ENCODE measurements at regions not wholly inside any gene's neighbourhood (a gene's known extent, or its start where the extent isn't known, plus 50 kb on each side); places are given as distances from the start of the nearest gene placed in this dataset.

- TF ChIP-seq CTCF (optimal IDR thresholded peaks at IDR 0.05 in 1 of 3, IDR thresholded peaks at IDR 0.05 in 1 of 3, conservative IDR thresholded peaks at IDR 0.05 in 1 of 3; ENCODE audit: extremely low read depth in 1 of 3, insufficient read depth in 2 of 3, low read length in 3 of 3) (no peak), EZH2 (IDR thresholded peaks at IDR 0.05; ENCODE audit: low read length) (no peak)
These were observed 66.5 kb upstream of the PNPT1 start for GRCh38 chr2:55760125-55760524.
